ENCODE measurements at regions not wholly inside any gene's neighbourhood (a gene's known extent, or its start where the extent isn't known, plus 50 kb on each side); places are given as distances from the start of the nearest gene placed in this dataset.

GRCh38 chr12:107441665-107442300, 243.8 kb upstream of the PWP1 start:
- H3K4me2 ChIP-seq (ENCODE audit: insufficient read depth, low read length), result no peak overlapping the region
- intact Hi-C loops (cut with micrococcal nuclease) (no loop called here), dilution Hi-C loops (cut with MboI; ENCODE audit: extremely low pct_ligation_motif_present, low sequenced_read_pairs) (no loop called here)
- no peaks in the 10 kb centered on the region for H3K4me1 ChIP-seq (ENCODE audit: control insufficient read depth, extremely low read depth, insufficient read depth, low read length)
- H3K27me3 ChIP-seq (ENCODE audit: control insufficient read depth in 2 of 2, insufficient read depth in 2 of 2, low read length in 2 of 2), result no peaks in the 10 kb centered on the region
- no peaks in the 10 kb centered on the region for H3K9me3 ChIP-seq (replicated peaks; ENCODE audit: control insufficient read depth, insufficient read depth, low read length)
- no peak overlapping the region for H2AFZ ChIP-seq (ENCODE audit: low read depth, low read length)
- H3K36me3 ChIP-seq (ENCODE audit: control insufficient read depth in 2 of 2, extremely low read depth in 1 of 2, insufficient read depth in 2 of 2, low read length in 2 of 2), result no peaks in the 10 kb centered on the region
- H3K4me3 ChIP-seq (replicated peaks in 1 of 3; ENCODE audit: insufficient read depth in 1 of 3, low read depth in 1 of 3, low read length in 3 of 3), result no peak overlapping the region
- no peaks in the 10 kb centered on the region for H3K79me2 ChIP-seq (ENCODE audit: control insufficient read depth, insufficient read depth, low read length)
- ChIA-PET POLR2A (no interaction called here), CTCF (interaction anchor here (1.1 kb wide), 1 partner anchor 39 kb away, joined by 3 read pairs; no protein-coding TSS in a partner anchor)
- no peak for FAIRE-seq
- no peaks in the 10 kb centered on the region for H3K9me1 ChIP-seq (replicated peaks; ENCODE audit: control insufficient read depth, extremely low read depth, insufficient read depth, low read length)
- TF ChIP-seq MYC (IDR thresholded peaks at IDR 0.05; ENCODE audit: low read depth, low read length) (no peak), GATA2 (IDR thresholded peaks at IDR 0.05; ENCODE audit: insufficient read depth, insufficient read length, low read depth, low read length) (no peak), JUN (IDR thresholded peaks at IDR 0.05; ENCODE audit: borderline replicate concordance, insufficient read depth, insufficient read length, low read depth) (no peak), CTCF (IDR thresholded peaks at IDR 0.05; ENCODE audit: extremely low read depth in 1 of 2, insufficient read depth in 1 of 2, low read depth in 1 of 2, low read length in 2 of 2) (no peak), MAX (IDR thresholded peaks at IDR 0.05; ENCODE audit: insufficient read depth, insufficient read length) (no peak), POLR2A (IDR thresholded peaks at IDR 0.05; ENCODE audit: low read depth, low read length) (no peak), EZH2 (IDR thresholded peaks at IDR 0.05; ENCODE audit: borderline replicate concordance, low read depth, low read length, severe bottlenecking) (no peak), FOS (IDR thresholded peaks at IDR 0.05; ENCODE audit: borderline replicate concordance, insufficient read depth, low read length) (no peak), POLR2AphosphoS5 (IDR thresholded peaks at IDR 0.05; ENCODE audit: insufficient read depth, low read depth, low read length) (no peak)
- H3K9ac ChIP-seq (replicated peaks; ENCODE audit: extremely low read depth, insufficient read depth, low read length), result no peak overlapping the region
- no peaks in the 10 kb centered on the region for H4K20me1 ChIP-seq (replicated peaks; ENCODE audit: control insufficient read depth, extremely low read depth, insufficient read depth, low read length)
- no peak overlapping the region for H3K27ac ChIP-seq (ENCODE audit: insufficient read depth, low read depth, low read length)
- DNase-seq (ENCODE audit: low read depth, low spot score), result no peak
- BruUV-seq (replicated peaks), result no TSS peak
